H1 (cell line): ENCODE measurements at regions not wholly inside any gene's neighbourhood (a gene's known extent, or its start where the extent isn't known, plus 50 kb on each side); places are given as distances from the start of the nearest gene placed in this dataset.

Source experiments
- CTCF ChIA-PET: fragments of 300-600 bp; sonication (Branson Sonifier 250); formaldehyde crosslinking; loops from one replicate; lab custom pipeline; 2021; ENCODE audit not compliant: partially characterized antibody; lab: Charles Lee
- POLR2A ChIA-PET: fragments of 300-600 bp; sonication (Branson Sonifier 250); formaldehyde crosslinking; loops from one replicate; lab custom pipeline; 2021; ENCODE audit warnings: inconsistent platforms; ENCODE audit not compliant: partially characterized antibody; lab: Charles Lee
- DNase-seq, 2 experiments: peaks; one replicate each; pipeline versions ENCODE4 v3.0.0 to v3.0.0-alpha.2; 2010 to 2022; ENCODE audit warnings: low spot score in 2 of 2, low read depth in 1 of 2, mixed read lengths in 1 of 2
- FAIRE-seq: peaks from 2 replicates; lab custom pipeline; 2011; peaks lifted over from hg19 to GRCh38; lab: Jason Lieb, UNC
- H2AFZ ChIP-seq: 2 replicates; pipeline ENCODE4 v1.8.1; 2012; ENCODE audit warnings: low read length, inconsistent platforms
- H2AK5ac ChIP-seq: 2 replicates; pipeline ENCODE4 v1.6.1; 2013; ENCODE audit warnings: low read depth, low read length
- H2BK120ac ChIP-seq: replicated peaks from 2 replicates; pipeline ENCODE3; 2013; ENCODE audit warnings: low read depth, low read length, inconsistent platforms
- H2BK12ac ChIP-seq: 2 replicates; pipeline ENCODE4 v1.6.1; 2013; ENCODE audit warnings: low read depth, low read length
- H2BK15ac ChIP-seq: 2 replicates; pipeline ENCODE4 v1.6.1; 2013; ENCODE audit warnings: low read length
- H2BK20ac ChIP-seq: 2 replicates; pipeline ENCODE4 v1.6.1; 2013; ENCODE audit warnings: low read length
- H2BK5ac ChIP-seq: 2 replicates; pipeline ENCODE4 v1.6.1; 2013; ENCODE audit warnings: low read depth, low read length
- H3K14ac ChIP-seq: 2 replicates; pipeline ENCODE4 v1.6.1; 2013; ENCODE audit warnings: inconsistent platforms; ENCODE audit not compliant: insufficient read length
- H3K18ac ChIP-seq: 2 replicates; pipeline ENCODE4 v1.6.1; 2013; ENCODE audit warnings: low read length; ENCODE audit errors: extremely low read depth
- H3K23ac ChIP-seq: 2 replicates; pipeline ENCODE4 v1.6.1; 2013; ENCODE audit warnings: inconsistent platforms; ENCODE audit not compliant: insufficient read length
- H3K23me2 ChIP-seq: 2 replicates; pipeline ENCODE4 v1.6.1; 2013; ENCODE audit warnings: low read depth, low read length
- H3K27ac ChIP-seq: 2 replicates; pipeline ENCODE4 v1.6.1; 2011; ENCODE audit warnings: low read depth, low read length, inconsistent platforms
- H3K27me3 ChIP-seq, 4 experiments: replicated peaks in 1 of 4; 1 replicate in 1 of 4; 2 replicates in 3 of 4; pipeline versions ENCODE4 v1.6.1 to v1.8.1; 2011 to 2013; ENCODE audit warnings: low read length in 3 of 4, mild to moderate bottlenecking in 3 of 4, inconsistent platforms in 2 of 4, mixed read lengths in 2 of 4, moderate library complexity in 1 of 4; ENCODE audit not compliant: control insufficient read depth in 3 of 4, insufficient read depth in 3 of 4; ENCODE audit errors: extremely low read depth in 1 of 4
- H3K36me3 ChIP-seq, 4 experiments: 2 replicates each; pipeline versions ENCODE4 v1.6.1 to v1.8.1; 2011 to 2013; ENCODE audit warnings: mild to moderate bottlenecking in 4 of 4, low read length in 3 of 4, moderate library complexity in 2 of 4, control low read depth in 1 of 4, inconsistent platforms in 1 of 4; ENCODE audit not compliant: insufficient read depth in 4 of 4, control insufficient read depth in 2 of 4
- H3K4ac ChIP-seq: replicated peaks from 2 replicates; pipeline ENCODE3; 2013; ENCODE audit warnings: low read length, low read depth, mixed read lengths, inconsistent platforms; ENCODE audit not compliant: insufficient read length
- H3K4me1 ChIP-seq, 4 experiments: replicated peaks in 1 of 4; 1 replicate in 1 of 4; 2 replicates in 3 of 4; pipeline versions ENCODE4 v1.6.1 to v1.8.1; 2011 to 2013; ENCODE audit warnings: low read length in 3 of 4, inconsistent platforms in 2 of 4, mixed read lengths in 1 of 4; ENCODE audit not compliant: insufficient read depth in 4 of 4, control insufficient read depth in 3 of 4
- H3K4me2 ChIP-seq, 2 experiments: 2 replicates each; pipeline versions ENCODE4 v1.6.1 to v1.8.1; 2011 to 2013; ENCODE audit warnings: low read depth in 2 of 2, low read length in 2 of 2, control low read depth in 1 of 2, inconsistent platforms in 1 of 2, mild to moderate bottlenecking in 1 of 2; ENCODE audit not compliant: insufficient read depth in 1 of 2
- H3K4me3 ChIP-seq, 4 experiments: fragments of 200-600, 300-600 bp in 1 of 4; sonication (generic), shearing (Covaris generic), sonication (Bioruptor Twin) in 1 of 4; 2 replicates each; pipeline versions ENCODE4 v1.5.1 to v1.8.1; 2011 to 2016; ENCODE audit warnings: low read length in 4 of 4, low read depth in 3 of 4, control low read depth in 2 of 4, inconsistent platforms in 2 of 4, mild to moderate bottlenecking in 2 of 4, mixed read lengths in 1 of 4, moderate library complexity in 1 of 4; ENCODE audit not compliant: insufficient read depth in 2 of 4; ENCODE audit errors: extremely low read depth in 1 of 4
- H3K56ac ChIP-seq: replicated peaks from 2 replicates; pipeline ENCODE3; 2013; ENCODE audit warnings: low read depth, mild to moderate bottlenecking, mixed read lengths, low read length, inconsistent platforms; ENCODE audit not compliant: insufficient read length
- H3K79me1 ChIP-seq: 2 replicates; pipeline ENCODE4 v1.6.1; 2013; ENCODE audit warnings: low read depth, low read length, control low read depth
- H3K79me2 ChIP-seq, 2 experiments: 2 replicates each; pipeline versions ENCODE4 v1.6.1 to v1.8.1; 2012 to 2013; ENCODE audit warnings: low read length in 2 of 2, mild to moderate bottlenecking in 2 of 2, inconsistent platforms in 1 of 2; ENCODE audit not compliant: insufficient read depth in 2 of 2, control insufficient read depth in 1 of 2
- H3K9ac ChIP-seq, 4 experiments: replicated peaks in 1 of 4; 1 replicate in 1 of 4; 2 replicates in 3 of 4; pipeline versions ENCODE4 v1.6.1 to v1.8.1; 2011 to 2013; ENCODE audit warnings: low read depth in 3 of 4, low read length in 3 of 4, control low read depth in 2 of 4, mild to moderate bottlenecking in 2 of 4, moderate library complexity in 2 of 4, inconsistent platforms in 1 of 4; ENCODE audit errors: extremely low read depth in 1 of 4
- H3K9me3 ChIP-seq, 2 experiments: 2 replicates each; pipeline versions ENCODE4 v1.6.1 to v1.8.1; 2012 to 2013; ENCODE audit warnings: mild to moderate bottlenecking in 2 of 2, moderate library complexity in 2 of 2, control low read depth in 1 of 2, inconsistent platforms in 1 of 2, low read depth in 1 of 2, low read length in 1 of 2, mixed read lengths in 1 of 2; ENCODE audit not compliant: insufficient read depth in 2 of 2
- H4K20me1 ChIP-seq, 2 experiments: replicated peaks in 1 of 2; 2 replicates each; pipeline versions ENCODE3 to v1.8.1; 2011 to 2013; ENCODE audit warnings: inconsistent platforms in 2 of 2, low read length in 2 of 2, mild to moderate bottlenecking in 1 of 2; ENCODE audit not compliant: insufficient read depth in 2 of 2, control insufficient read depth in 1 of 2
- H4K5ac ChIP-seq: 2 replicates; pipeline ENCODE4 v1.6.1; 2013; ENCODE audit warnings: low read length, low read depth, mixed read lengths, inconsistent platforms; ENCODE audit not compliant: insufficient read length
- H4K8ac ChIP-seq: 2 replicates; pipeline ENCODE4 v1.8.0; 2013; ENCODE audit warnings: mild to moderate bottlenecking, moderate library complexity, low read length, inconsistent platforms; ENCODE audit not compliant: insufficient read depth; ENCODE audit errors: extremely low read depth
- H4K91ac ChIP-seq: replicated peaks from 2 replicates; pipeline ENCODE3; 2013; ENCODE audit warnings: low read length, mixed read lengths, inconsistent platforms; ENCODE audit not compliant: insufficient read length
- ASH2L ChIP-seq: fragments of 200-600, 300-600 bp; sonication (generic); IDR thresholded peaks from one replicate; pipeline ENCODE4 v1.7.1; 2017; ENCODE audit warnings: low read length
- CBX8 ChIP-seq: fragments of 300-800, 300-1000 bp; sonication (generic); IDR thresholded peaks from 2 replicates; pipeline ENCODE4 v1.7.1; 2016; ENCODE audit warnings: low read depth, low read length, borderline replicate concordance
- CTBP2 ChIP-seq: IDR thresholded peaks from 2 replicates; pipeline ENCODE4 v1.7.0; 2011; ENCODE audit warnings: borderline replicate concordance, mild to moderate bottlenecking, moderate library complexity, mixed read lengths, low read length; ENCODE audit not compliant: insufficient read depth, insufficient read length
- CTCF ChIP-seq, 3 experiments: IDR thresholded peaks; 1 replicate in 2 of 3; 2 replicates in 1 of 3; pipeline versions ENCODE4 v1.5.1 to v1.6.1; 2011; ENCODE audit warnings: low read length in 3 of 3, mild to moderate bottlenecking in 3 of 3, inconsistent platforms in 2 of 3, low read depth in 1 of 3, moderate library complexity in 1 of 3; ENCODE audit not compliant: insufficient read depth in 1 of 3; ENCODE audit errors: control extremely low read depth in 1 of 3
- JUND ChIP-seq: IDR thresholded peaks from 2 replicates; pipeline ENCODE4 v1.6.1; 2011; ENCODE audit warnings: mild to moderate bottlenecking, improper control_type of control experiment, low read length
- MAFK ChIP-seq: IDR thresholded peaks from 2 replicates; pipeline ENCODE4 v1.6.1; 2012; ENCODE audit warnings: low read depth, mild to moderate bottlenecking, improper control_type of control experiment, low read length
- RAD21 ChIP-seq, 2 experiments: IDR thresholded peaks in 1 of 2; conservative IDR thresholded peaks in 1 of 2; 2 replicates each; pipeline ENCODE4 v1.6.1; 2011; ENCODE audit warnings: low read depth in 2 of 2, low read length in 2 of 2, improper control_type of control experiment in 1 of 2, inconsistent platforms in 1 of 2, mild to moderate bottlenecking in 1 of 2, moderate library complexity in 1 of 2
- WGBS, 2 experiments: shearing (Covaris generic) in 1 of 2; methylation state at CpG; one replicate each; pipeline versions ENCODE4 v1.1.6 to v1.1.7; 2013 to 2015; ENCODE audit warnings: low lambda C conversion rate in 2 of 2, mixed read lengths in 2 of 2, inconsistent platforms in 1 of 2, low coverage in 1 of 2, missing lambda C conversion rate in 1 of 2; ENCODE audit not compliant: insufficient replicate concordance in 2 of 2, insufficient coverage in 1 of 2, insufficient read length in 1 of 2; ENCODE audit errors: extremely low coverage in 1 of 2, missing lambda C conversion rate in 1 of 2; 5-methylcytosine and 5-hydroxymethylcytosine counted together

- H3K4me1 ChIP-seq: peaks cover 0 to 7% (median 2%) of the 10 kb centered on the region in 4 experiments; a peak in 2 of 7 replicates
- no peak overlapping the region for H2AFZ ChIP-seq
- H3K56ac ChIP-seq: no peak overlapping the region
- no peak overlapping the region for H2BK120ac ChIP-seq
- no peak overlapping the region for H3K4me2 ChIP-seq
- H2AK5ac ChIP-seq: no peak overlapping the region
- no peaks in the 10 kb centered on the region for H3K36me3 ChIP-seq
- H3K14ac ChIP-seq: no peak overlapping the region
- ChIA-PET CTCF (no interaction called here), POLR2A (no interaction called here)
- 90% methylated on average over 2 of the region's 2 CpGs; no CpG with 5 or more reads in 1 of the 2 experiments for WGBS, 2 experiments
- H3K79me1 ChIP-seq: no peaks in the 10 kb centered on the region
- H4K91ac ChIP-seq: no peak overlapping the region
- no peak overlapping the region for H2BK20ac ChIP-seq
- no peak overlapping the region for H4K5ac ChIP-seq
- no peaks in the 10 kb centered on the region for H3K23me2 ChIP-seq
- H4K20me1 ChIP-seq: no peaks in the 10 kb centered on the region
- H3K79me2 ChIP-seq: no peaks in the 10 kb centered on the region
- H2BK15ac ChIP-seq: no peak overlapping the region
- H2BK5ac ChIP-seq: no peak overlapping the region
- no peak overlapping the region for H3K4ac ChIP-seq
- H3K9ac ChIP-seq: no peak overlapping the region
- H3K9me3 ChIP-seq: no peaks in the 10 kb centered on the region
- H3K27me3 ChIP-seq: no peaks in the 10 kb centered on the region
- no peak overlapping the region for H3K27ac ChIP-seq
- H3K23ac ChIP-seq: no peak overlapping the region
- H4K8ac ChIP-seq: no peak overlapping the region
- no peak overlapping the region for H2BK12ac ChIP-seq
- H3K4me3 ChIP-seq: no peak overlapping the region
- FAIRE-seq (no peak), DNase-seq (no peak)
- no peak overlapping the region for H3K18ac ChIP-seq
- TF ChIP-seq CBX8: no peak
- TF ChIP-seq CTBP2: no peak
- no peak for TF ChIP-seq ASH2L
- no peak for TF ChIP-seq MAFK
- TF ChIP-seq JUND: no peak
- no peak for TF ChIP-seq RAD21 (IDR thresholded peaks at IDR 0.05 in 1 of 2, conservative IDR thresholded peaks at IDR 0.05 in 1 of 2; ENCODE audit: low read depth in 2 of 2, low read length in 2 of 2)
- TF ChIP-seq CTCF (IDR thresholded peaks at IDR 0.05; ENCODE audit: control extremely low read depth in 1 of 3, insufficient read depth in 1 of 3, low read depth in 1 of 3, low read length in 3 of 3): no peak
Measured at GRCh38 chr13:82905071-82905470, 977.2 kb downstream of the SLITRK1 start.
